SK-N-MC (cell line): ENCODE measurements at regions not wholly inside any gene's neighbourhood (a gene's known extent, or its start where the extent isn't known, plus 50 kb on each side); places are given as distances from the start of the nearest gene placed in this dataset.

Experiments used
- DNase-seq: peaks from one replicate; pipeline ENCODE4 v3.0.0-alpha.2; 2011; ENCODE audit warnings: low read depth, low spot score
- H3K27ac ChIP-seq: fragments of 200-600 bp; sonication (generic); 2 replicates; pipeline ENCODE4 v1.5.1; 2016; ENCODE audit warnings: mixed run types
- H3K36me3 ChIP-seq: fragments of 200-600 bp; sonication (generic); 2 replicates; pipeline ENCODE4 v1.6.1; 2017; ENCODE audit warnings: antibody characterized with exemption, low read length, mixed read lengths; ENCODE audit not compliant: insufficient read depth
- H3K4me3 ChIP-seq: fragments of 200-600 bp; sonication (generic); 2 replicates; pipeline ENCODE4 v1.5.1; 2016
- H3K9ac ChIP-seq: fragments of 200-600 bp; sonication (generic); 2 replicates; pipeline ENCODE4 v1.8.0; 2017; ENCODE audit warnings: mixed run types, mixed read lengths; ENCODE audit not compliant: insufficient read length
- H3K9me3 ChIP-seq: fragments of 200-600 bp; sonication (generic); 2 replicates; pipeline ENCODE4 v1.6.1; 2017; ENCODE audit warnings: low read depth, mild to moderate bottlenecking, antibody characterized with exemption, low read length, moderate library complexity, mixed read lengths
- EZH2 ChIP-seq: fragments of 200-600 bp; sonication (generic); IDR thresholded peaks from one replicate; pipeline ENCODE4 v1.6.1; 2017; ENCODE audit warnings: antibody characterized with exemption
- FOXP2 ChIP-seq: optimal IDR thresholded peaks from 2 replicates; pipeline ENCODE3; 2011; ENCODE audit warnings: mild to moderate bottlenecking, moderate library complexity; ENCODE audit not compliant: insufficient read depth; ENCODE audit errors: extremely low read length, control extremely low read depth
- POLR2AphosphoS5 ChIP-seq: IDR thresholded peaks from 2 replicates; pipeline ENCODE4 v1.6.1; 2012; ENCODE audit warnings: mild to moderate bottlenecking, low read depth, low read length, borderline replicate concordance

- DNase-seq: peak; percentile 99
- Histone ChIP-seq H3K36me3 (no peaks in the 10 kb centered on the region), H3K27ac (peak overlapping the region; percentile 98), H3K4me3 (peak overlapping the region; percentile 74), H3K9ac (no peak overlapping the region), H3K9me3 (no peaks in the 10 kb centered on the region)
- TF ChIP-seq POLR2AphosphoS5 (peak; percentile 52; the same call in 1 of the 2 replicates), FOXP2 (peak; percentile 69), EZH2 (no peak)
These were observed 350.6 kb downstream of the TFEC start for GRCh38 chr7:115679976-115680375.

GRCh38 chr7:115679423-115679822, 351.1 kb downstream of the TFEC start:
- Histone ChIP-seq H3K4me3 (peak overlapping the region; percentile 74), H3K36me3 (no peaks in the 10 kb centered on the region), H3K9me3 (no peaks in the 10 kb centered on the region), H3K9ac (peak overlapping the region; percentile 71), H3K27ac (peak overlapping the region; percentile 98)
- TF ChIP-seq POLR2AphosphoS5 (no peak; the same call in 1 of the 2 replicates), FOXP2 (no peak), EZH2 (no peak)
- DNase-seq: no peak

GRCh38 chr7:115678086-115678982, 352.2 kb downstream of the TFEC start:
- Histone ChIP-seq H3K36me3 (no peaks in the 10 kb centered on the region), H3K4me3 (peak overlapping the region; percentile 74), H3K9ac (peak overlapping the region; percentile 71), H3K27ac (peak overlapping the region; percentile 98), H3K9me3 (no peaks in the 10 kb centered on the region)
- TF ChIP-seq FOXP2: no peak
- no peak for TF ChIP-seq POLR2AphosphoS5
- TF ChIP-seq EZH2: no peak
- no peak for DNase-seq

GRCh38 chr7:115676707-115677106, 353.9 kb downstream of the TFEC start:
- peak overlapping the region; percentile 52 for H3K27ac ChIP-seq
- no peak for DNase-seq
- H3K9ac ChIP-seq: peak overlapping the region; percentile 31
- H3K9me3 ChIP-seq: no peaks in the 10 kb centered on the region
- H3K36me3 ChIP-seq: peaks cover 3% of the 10 kb centered on the region; the same call in 1 of the 2 replicates
- H3K4me3 ChIP-seq: peak overlapping the region; percentile 6; the same call in 1 of the 2 replicates
- TF ChIP-seq FOXP2: no peak
- TF ChIP-seq EZH2: no peak
- TF ChIP-seq POLR2AphosphoS5: no peak

GRCh38 chr7:115676080-115676479, 354.5 kb downstream of the TFEC start:
- peak; percentile 73 for DNase-seq

GRCh38 chr7:115674467-115675024, 356.0 kb downstream of the TFEC start:
- no peak overlapping the region for H3K9ac ChIP-seq
- H3K9me3 ChIP-seq: no peaks in the 10 kb centered on the region
- H3K36me3 ChIP-seq: peaks cover 3% of the 10 kb centered on the region; the same call in 1 of the 2 replicates
- no peak overlapping the region for H3K27ac ChIP-seq
- no peak overlapping the region for H3K4me3 ChIP-seq
- DNase-seq: no peak
- TF ChIP-seq POLR2AphosphoS5 (no peak), EZH2 (no peak), FOXP2 (no peak)

More at GRCh38 chr7:115676080-115676479, 354.5 kb downstream of the TFEC start:
- H3K9ac ChIP-seq: no peak overlapping the region
- no peak for TF ChIP-seq EZH2
- TF ChIP-seq POLR2AphosphoS5: no peak
- TF ChIP-seq FOXP2: no peak
- H3K4me3 ChIP-seq: peak overlapping the region; percentile 6
- H3K36me3 ChIP-seq: peaks cover 3% of the 10 kb centered on the region; the same call in 1 of the 2 replicates
- H3K9me3 ChIP-seq: no peaks in the 10 kb centered on the region
- peak overlapping the region; percentile 52 for H3K27ac ChIP-seq

- peaks cover 3% of the 10 kb centered on the region; the same call in 1 of the 2 replicates for H3K36me3 ChIP-seq
- H3K9me3 ChIP-seq: no peaks in the 10 kb centered on the region
- H3K9ac ChIP-seq: no peak overlapping the region
- DNase-seq: no peak
- H3K27ac ChIP-seq: no peak overlapping the region
- TF ChIP-seq FOXP2 (no peak), EZH2 (no peak), POLR2AphosphoS5 (no peak)
- no peak overlapping the region for H3K4me3 ChIP-seq
These were observed 358.5 kb downstream of the TFEC start for GRCh38 chr7:115672024-115672423.

GRCh38 chr7:115662676-115663075, 367.9 kb downstream of the TFEC start:
- peak overlapping the region; percentile 10; the same call in 1 of the 2 replicates for H3K27ac ChIP-seq
- DNase-seq: no peak
- H3K4me3 ChIP-seq: no peak overlapping the region
- no peaks in the 10 kb centered on the region for H3K36me3 ChIP-seq
- H3K9me3 ChIP-seq: no peaks in the 10 kb centered on the region
- no peak overlapping the region for H3K9ac ChIP-seq
- TF ChIP-seq POLR2AphosphoS5: no peak
- TF ChIP-seq FOXP2: no peak
- no peak for TF ChIP-seq EZH2
